ENCODE measurements at regions not wholly inside any gene's neighbourhood (a gene's known extent, or its start where the extent isn't known, plus 50 kb on each side); places are given as distances from the start of the nearest gene placed in this dataset.

- no peak overlapping the region for H3K4me3 ChIP-seq (ENCODE audit: low read depth, low read length, poor library complexity, severe bottlenecking)
- no peaks in the 10 kb centered on the region for H3K36me3 ChIP-seq (ENCODE audit: insufficient read depth, low read length)
- no peaks in the 10 kb centered on the region for H4K20me1 ChIP-seq (ENCODE audit: insufficient read depth, low read length)
- H3F3A ChIP-seq (ENCODE audit: insufficient read depth, low read length): no peaks in the 10 kb centered on the region
- no peak overlapping the region for H2AFZ ChIP-seq (ENCODE audit: low read length)
- H3K27ac ChIP-seq (ENCODE audit: low read depth, low read length, poor library complexity, severe bottlenecking): no peak overlapping the region
- no peaks in the 10 kb centered on the region for H3K9me3 ChIP-seq (ENCODE audit: low read length)
- TF ChIP-seq EZH2 (IDR thresholded peaks at IDR 0.05; ENCODE audit: borderline replicate concordance, low read length): no peak
- no peak for TF ChIP-seq CTCF (IDR thresholded peaks at IDR 0.05; ENCODE audit: low read length)
- H3K9ac ChIP-seq (ENCODE audit: low read length): no peak overlapping the region
- no peaks in the 10 kb centered on the region for H3K4me1 ChIP-seq (ENCODE audit: insufficient read depth, low read length, severe bottlenecking)
- H3K79me2 ChIP-seq (ENCODE audit: insufficient read depth, low read length): no peaks in the 10 kb centered on the region
- no peaks in the 10 kb centered on the region for H3K9me2 ChIP-seq (ENCODE audit: low read depth, low read length)
- H3K27me3 ChIP-seq (ENCODE audit: insufficient read depth, low read length): no peaks in the 10 kb centered on the region
- H3K4me2 ChIP-seq (ENCODE audit: low read length): no peak overlapping the region
These were observed 56.9 kb upstream of the SLITRK5 start for GRCh38 chr13:87614276-87614675.

Data from OCI-LY1 (cell line).